Uterus (tissue), 3 donors: ENCODE measurements at regions not wholly inside any gene's neighbourhood (a gene's known extent, or its start where the extent isn't known, plus 50 kb on each side); places are given as distances from the start of the nearest gene placed in this dataset.

Source experiments
- DNase-seq, 2 donors: peaks; one replicate each; pipeline ENCODE4 v3.0.0-alpha.2; 2019 to 2020
- H3K27ac ChIP-seq, 2 donors: fragments of 200-600 bp; sonication (generic); 1 replicate in 1 of 2; 2 replicates in 1 of 2; pipeline ENCODE4 v1.5.1; 2016 to 2018
- H3K27me3 ChIP-seq, 2 donors: fragments of 200-600 bp; sonication (generic); one replicate each; pipeline ENCODE4 v1.5.1; 2018 to 2019; ENCODE audit warnings: control low read depth in 1 of 2
- H3K36me3 ChIP-seq, 2 donors: fragments of 200-600 bp; sonication (generic); one replicate each; pipeline ENCODE4 v1.5.1; 2019; ENCODE audit warnings: control low read depth in 1 of 2
- H3K4me1 ChIP-seq, 2 donors: fragments of 200-600 bp; sonication (generic); one replicate each; pipeline ENCODE4 v1.5.1; 2018 to 2019; ENCODE audit warnings: control low read depth in 1 of 2
- H3K4me3 ChIP-seq, 2 donors: fragments of 200-600 bp; sonication (generic); 1 replicate in 1 of 2; 2 replicates in 1 of 2; pipeline ENCODE4 v1.5.1; 2018 to 2019; ENCODE audit warnings: mild to moderate bottlenecking in 1 of 2
- H3K9me3 ChIP-seq, 2 donors: fragments of 200-600 bp; sonication (generic); one replicate each; pipeline ENCODE4 v1.5.1; 2019; ENCODE audit warnings: control low read depth in 1 of 2
- POLR2A ChIP-seq, 2 donors: fragments of 450-650 bp; IDR thresholded peaks; one replicate each; pipeline ENCODE4 v1.6.1; 2016; ENCODE audit warnings: antibody characterized with exemption in 2 of 2, mild to moderate bottlenecking in 1 of 2, moderate library complexity in 1 of 2
- intact Hi-C: fragments of 100-400 bp; cut with DNase I; formaldehyde crosslinking; loops from one replicate; pipeline ENCODE4 v1.15.1; 2023; ENCODE audit warnings: low total_unique reads
- TF ChIP-seq, protein P1 (sequence below), 4 experiments: fragments of 200-600 bp in 2 of 4; fragments of 450-650 bp in 2 of 4; sonication (generic) in 2 of 4; IDR thresholded peaks; one replicate each; pipeline ENCODE4 v1.5.1; 2016 to 2019; ENCODE audit warnings: antibody characterized with exemption in 4 of 4, mild to moderate bottlenecking in 2 of 4, moderate library complexity in 1 of 4
- donor health status: DM: yes; HTN: yes; CAD: no.

DNA sequence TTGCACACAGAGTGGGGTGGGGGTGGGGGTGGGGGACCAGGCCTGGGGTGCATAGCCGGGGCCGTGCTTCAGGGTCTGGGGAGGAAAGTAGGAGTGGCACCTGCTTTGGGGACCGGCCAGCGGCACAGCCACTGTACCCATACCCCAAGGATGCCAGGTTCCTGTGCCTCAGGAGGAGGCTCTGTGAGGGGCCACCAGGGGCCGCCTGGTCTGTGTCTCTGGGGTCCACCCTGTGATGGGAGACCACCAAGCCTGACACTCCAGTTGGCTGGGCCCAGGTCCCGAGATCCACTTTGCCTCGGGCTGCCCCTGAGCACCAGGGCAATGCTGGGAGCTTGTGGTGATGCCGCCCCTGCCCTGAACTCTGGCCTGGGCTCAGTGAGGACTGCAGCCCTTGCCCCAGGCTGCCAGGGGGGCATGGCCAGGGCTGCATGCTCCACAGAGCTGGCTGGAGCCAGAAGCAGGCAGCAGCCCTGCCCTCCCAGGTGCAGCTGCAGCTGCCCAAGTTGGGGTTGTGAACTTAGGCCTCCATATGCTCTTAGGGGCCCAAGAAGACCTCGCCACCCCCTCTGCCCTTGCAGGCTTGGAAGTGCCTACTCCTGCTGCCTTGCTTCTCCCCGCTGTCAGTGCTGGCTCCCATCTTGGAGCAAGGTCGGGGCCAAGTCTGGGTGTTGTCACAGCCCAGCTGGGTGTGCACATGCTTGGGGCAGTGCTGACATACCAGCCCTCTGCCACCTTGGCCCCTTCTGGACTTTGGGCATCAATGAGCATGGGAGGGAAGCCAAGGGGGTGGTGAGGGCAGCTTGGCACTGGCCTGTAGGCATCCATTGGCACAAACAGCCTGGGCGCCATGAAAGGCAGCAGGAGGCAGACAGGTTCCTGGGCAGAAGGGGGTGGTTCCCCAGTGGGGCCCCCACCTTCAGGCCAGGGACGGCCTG, 123.3 kb upstream of the THY1 start:
- TF ChIP-seq, protein P1, sequence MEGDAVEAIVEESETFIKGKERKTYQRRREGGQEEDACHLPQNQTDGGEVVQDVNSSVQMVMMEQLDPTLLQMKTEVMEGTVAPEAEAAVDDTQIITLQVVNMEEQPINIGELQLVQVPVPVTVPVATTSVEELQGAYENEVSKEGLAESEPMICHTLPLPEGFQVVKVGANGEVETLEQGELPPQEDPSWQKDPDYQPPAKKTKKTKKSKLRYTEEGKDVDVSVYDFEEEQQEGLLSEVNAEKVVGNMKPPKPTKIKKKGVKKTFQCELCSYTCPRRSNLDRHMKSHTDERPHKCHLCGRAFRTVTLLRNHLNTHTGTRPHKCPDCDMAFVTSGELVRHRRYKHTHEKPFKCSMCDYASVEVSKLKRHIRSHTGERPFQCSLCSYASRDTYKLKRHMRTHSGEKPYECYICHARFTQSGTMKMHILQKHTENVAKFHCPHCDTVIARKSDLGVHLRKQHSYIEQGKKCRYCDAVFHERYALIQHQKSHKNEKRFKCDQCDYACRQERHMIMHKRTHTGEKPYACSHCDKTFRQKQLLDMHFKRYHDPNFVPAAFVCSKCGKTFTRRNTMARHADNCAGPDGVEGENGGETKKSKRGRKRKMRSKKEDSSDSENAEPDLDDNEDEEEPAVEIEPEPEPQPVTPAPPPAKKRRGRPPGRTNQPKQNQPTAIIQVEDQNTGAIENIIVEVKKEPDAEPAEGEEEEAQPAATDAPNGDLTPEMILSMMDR (IDR thresholded peaks at IDR 0.05): no peak
- TF ChIP-seq POLR2A (IDR thresholded peaks at IDR 0.05): no peak
- intact Hi-C loops: no loop called here
- no peak overlapping the region for H3K4me3 ChIP-seq
- H3K27me3 ChIP-seq: no peaks in the 10 kb centered on the region
- H3K9me3 ChIP-seq: peaks cover 0 to 6% of the 10 kb centered on the region in 2 donors
- DNase-seq: no peak
- no peak overlapping the region for H3K27ac ChIP-seq
- no peaks in the 10 kb centered on the region for H3K4me1 ChIP-seq
- H3K36me3 ChIP-seq: no peaks in the 10 kb centered on the region

DNA sequence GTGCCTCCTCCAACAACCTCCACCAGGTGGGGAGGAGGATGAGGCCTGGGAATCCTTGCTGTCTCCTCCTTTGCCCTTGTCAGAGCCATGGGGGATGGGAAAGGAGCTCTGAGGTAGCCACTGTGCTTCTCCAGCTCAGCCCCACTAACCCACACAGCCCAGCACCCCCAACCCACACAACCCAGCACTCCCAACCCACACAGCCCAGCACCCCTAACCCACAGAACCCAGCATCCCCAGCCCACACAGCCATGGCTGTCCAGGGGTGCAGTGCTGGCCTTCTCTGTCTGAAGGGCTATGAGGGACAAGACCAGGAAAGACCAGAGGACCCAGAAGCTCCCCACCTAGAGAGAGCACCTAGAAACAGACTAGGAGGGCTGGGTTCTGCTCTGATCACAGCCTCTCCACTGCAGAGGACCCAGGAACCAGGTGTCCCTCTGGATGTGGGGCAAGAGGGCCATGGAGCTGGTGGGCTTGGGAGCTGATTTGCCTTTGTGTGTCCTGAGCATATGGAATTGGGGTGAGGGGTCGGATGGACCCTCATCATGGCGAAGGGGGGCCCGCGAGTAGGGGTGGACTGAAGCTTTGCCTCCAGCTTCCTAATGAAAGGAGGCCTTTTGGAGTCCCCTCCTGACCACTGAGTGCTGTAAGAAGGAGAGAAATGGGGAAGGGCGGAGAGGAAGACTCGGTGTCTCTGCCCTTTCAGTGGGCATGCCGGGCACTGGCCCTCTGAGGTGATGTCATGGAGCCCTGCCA, 117.6 kb upstream of the THY1 start:
- no peaks in the 10 kb centered on the region for H3K4me1 ChIP-seq
- intact Hi-C loops: no loop called here
- no peaks in the 10 kb centered on the region for H3K27me3 ChIP-seq
- H3K4me3 ChIP-seq: no peak overlapping the region
- no peaks in the 10 kb centered on the region for H3K36me3 ChIP-seq
- H3K9me3 ChIP-seq: no peaks in the 10 kb centered on the region
- DNase-seq: no peak
- TF ChIP-seq, protein P1 (IDR thresholded peaks at IDR 0.05): no peak
- TF ChIP-seq POLR2A (IDR thresholded peaks at IDR 0.05): no peak
- no peak overlapping the region for H3K27ac ChIP-seq

DNA sequence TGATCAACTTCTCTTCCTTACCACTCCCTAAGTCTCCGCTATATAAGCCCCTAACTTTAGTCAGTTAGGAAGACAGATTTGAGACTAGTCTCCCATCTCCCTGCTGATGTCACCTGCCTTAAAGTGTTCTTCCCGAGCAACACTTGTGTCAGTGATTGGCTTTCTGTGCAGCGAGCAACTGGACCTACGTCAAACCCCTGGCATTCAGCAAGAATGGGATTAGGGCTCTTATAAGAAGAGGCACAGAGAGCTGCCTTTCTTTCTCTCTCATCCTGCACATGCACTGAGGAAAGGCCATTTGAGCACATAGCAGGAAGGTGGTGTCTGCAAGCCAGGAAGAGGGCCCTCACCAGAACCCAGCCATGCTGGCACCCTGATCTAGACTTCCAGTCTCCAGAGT, 116.6 kb upstream of the THY1 start:
- DNase-seq: no peak

DNA sequence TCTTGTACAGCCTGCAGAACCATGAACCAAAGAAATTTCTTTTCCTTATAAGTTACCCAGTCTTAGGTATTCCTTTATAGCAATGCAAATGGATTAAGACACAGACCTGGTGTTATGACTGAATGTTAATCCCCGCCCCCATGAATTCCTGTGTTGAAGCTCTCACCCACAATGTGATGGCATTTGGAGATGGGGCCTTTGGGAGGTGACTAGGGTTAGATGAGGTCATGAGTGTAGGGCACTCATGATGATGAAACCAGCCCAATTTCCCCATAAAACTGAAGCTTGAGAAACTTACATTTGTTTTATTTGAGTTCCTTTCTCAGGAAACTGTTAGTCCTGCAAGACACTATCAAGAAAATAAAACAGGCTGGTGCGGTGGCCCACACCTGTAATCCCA, 115.8 kb upstream of the THY1 start:
- no peaks in the 10 kb centered on the region for H3K4me1 ChIP-seq
- no peaks in the 10 kb centered on the region for H3K27me3 ChIP-seq
- TF ChIP-seq, protein P1 (IDR thresholded peaks at IDR 0.05): no peak
- no peak for TF ChIP-seq POLR2A (IDR thresholded peaks at IDR 0.05)
- H3K36me3 ChIP-seq: no peaks in the 10 kb centered on the region
- H3K27ac ChIP-seq: no peak overlapping the region
- DNase-seq: no peak
- H3K9me3 ChIP-seq: no peaks in the 10 kb centered on the region
- H3K4me3 ChIP-seq: no peak overlapping the region
- intact Hi-C loops: no loop called here

More for the DNA sequence above, 116.6 kb upstream of the THY1 start:
- no peaks in the 10 kb centered on the region for H3K4me1 ChIP-seq
- TF ChIP-seq, protein P1 (IDR thresholded peaks at IDR 0.05): no peak
- TF ChIP-seq POLR2A (IDR thresholded peaks at IDR 0.05): no peak
- no peak overlapping the region for H3K4me3 ChIP-seq
- H3K36me3 ChIP-seq: no peaks in the 10 kb centered on the region
- no peak overlapping the region for H3K27ac ChIP-seq
- H3K9me3 ChIP-seq: no peaks in the 10 kb centered on the region
- intact Hi-C loops: no loop called here
- no peaks in the 10 kb centered on the region for H3K27me3 ChIP-seq
